GM12865 (cell line): ENCODE measurements at regions not wholly inside any gene's neighbourhood (a gene's known extent, or its start where the extent isn't known, plus 50 kb on each side); places are given as distances from the start of the nearest gene placed in this dataset.

Experiments
- DNase-seq: peaks from one replicate; pipeline ENCODE4 v3.0.0; 2010; ENCODE audit warnings: low read depth
- H3K4me3 ChIP-seq: 2 replicates; pipeline ENCODE4 v1.5.1; 2011; ENCODE audit warnings: mild to moderate bottlenecking, low read depth, low read length, control low read depth
- CTCF ChIP-seq: IDR thresholded peaks from 2 replicates; pipeline ENCODE4 v1.5.1; 2011; ENCODE audit warnings: low read length, control low read depth, low read depth, inconsistent platforms; ENCODE audit not compliant: insufficient read depth; ENCODE audit errors: missing control alignments

- DNase-seq, result no peak
- TF ChIP-seq CTCF, result no peak
- no peak overlapping the region for H3K4me3 ChIP-seq
These were observed 206.0 kb downstream of the SETD4 start for GRCh38 chr21:35854281-35854680.

- no peak for TF ChIP-seq CTCF
- no peak overlapping the region for H3K4me3 ChIP-seq
- no peak for DNase-seq
These were observed 206.7 kb downstream of the SETD4 start for GRCh38 chr21:35853321-35854239.

GRCh38 chr21:35852820-35853219 is 207.5 kb downstream of the SETD4 start:
- no peak overlapping the region for H3K4me3 ChIP-seq
- no peak for TF ChIP-seq CTCF
- no peak for DNase-seq

- no peak for TF ChIP-seq CTCF
These were observed 209.7 kb downstream of the SETD4 start for GRCh38 chr21:35850542-35851103.

DNA sequence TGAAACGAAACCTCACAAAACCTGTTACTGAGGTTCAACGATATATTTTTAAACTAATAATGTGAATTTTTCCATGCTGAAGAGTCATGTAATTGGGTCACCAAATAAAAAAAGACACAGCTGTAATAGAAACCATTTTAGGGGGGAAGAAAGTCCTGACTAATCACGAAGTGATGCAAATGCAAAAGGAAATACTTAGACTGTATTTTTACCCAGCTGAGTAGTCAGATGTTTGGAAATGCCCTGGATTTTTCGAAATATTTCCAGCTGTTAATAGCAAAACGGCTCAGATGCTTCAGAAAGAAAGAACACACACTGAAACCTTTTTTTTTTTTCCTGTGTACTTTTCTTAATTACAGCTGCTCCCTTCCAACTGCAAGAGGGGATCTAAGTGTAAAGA is 210.3 kb downstream of the SETD4 start:
- TF ChIP-seq CTCF, result no peak
- no peak overlapping the region for H3K4me3 ChIP-seq
- DNase-seq, result no peak

More at GRCh38 chr21:35850542-35851103, 209.7 kb downstream of the SETD4 start:
- no peak for DNase-seq
- no peak overlapping the region for H3K4me3 ChIP-seq

GRCh38 chr21:35849144-35849543 is 211.2 kb downstream of the SETD4 start:
- no peak for TF ChIP-seq CTCF
- no peak for DNase-seq
- no peak overlapping the region for H3K4me3 ChIP-seq
